Activated CD8-positive, alpha-beta T cell treated with anti-CD3 and anti-CD28 coated beads for 36 hours (primary cell): ENCODE measurements at regions not wholly inside any gene's neighbourhood (a gene's known extent, or its start where the extent isn't known, plus 50 kb on each side); places are given as distances from the start of the nearest gene placed in this dataset.

Experiments
- ATAC-seq: fragments of 200-7000 bp; cut with Tn5 transposase; one replicate; pipeline ENCODE4 v1.10.0; 2021; ENCODE audit warnings: mild to moderate bottlenecking, moderate library complexity
- CTCF ChIA-PET: fragments of 350-600 bp; sonication (Branson Sonifier 250); formaldehyde crosslinking; loops from one replicate; lab custom pipeline; 2021; ENCODE audit warnings: antibody characterized with exemption; lab: Charles Lee
- POLR2A ChIA-PET: fragments of 350-600 bp; sonication (Branson Sonifier 250); formaldehyde crosslinking; loops from one replicate; lab custom pipeline; 2021; ENCODE audit warnings: antibody characterized with exemption; lab: Charles Lee
- DNase-seq: peaks from one replicate; pipeline ENCODE4 v3.0.0-alpha.2; 2020
- H3K27ac Mint-ChIP-seq: one replicate; pipeline ENCODE4 v1.8.0; 2021; ENCODE audit warnings: mild to moderate bottlenecking, mixed read lengths
- H3K27me3 Mint-ChIP-seq: one replicate; pipeline ENCODE4 v1.8.0; 2021; ENCODE audit warnings: mixed read lengths
- H3K36me3 Mint-ChIP-seq: one replicate; pipeline ENCODE4 v1.8.0; 2021; ENCODE audit warnings: low read depth, mixed read lengths
- H3K4me1 Mint-ChIP-seq: one replicate; pipeline ENCODE4 v1.8.0; 2021; ENCODE audit warnings: low read depth, mixed read lengths
- H3K4me3 Mint-ChIP-seq: one replicate; pipeline ENCODE4 v1.8.0; 2021; ENCODE audit warnings: mild to moderate bottlenecking, moderate library complexity, mixed read lengths
- H3K9me3 Mint-ChIP-seq: one replicate; pipeline ENCODE4 v1.8.0; 2021; ENCODE audit warnings: mixed read lengths
- CTCF ChIP-seq: fragments of 200-600 bp; IDR thresholded peaks from one replicate; pipeline ENCODE4 v1.8.0; 2022; ENCODE audit warnings: antibody characterized with exemption, mild to moderate bottlenecking
- intact Hi-C: fragments of 100-400 bp; cut with micrococcal nuclease; formaldehyde crosslinking; loops from one replicate; pipeline ENCODE4 v1.10.0; 2022

GRCh38 chr15:39181056-39181747 is 399.7 kb upstream of the THBS1 start:
- POLR2A ChIA-PET = interaction anchor here (0.7 to 1.1 kb wide), 2 partner anchors 30 to 191 kb away, joined by 3 read pairs; no protein-coding TSS in a partner anchor
- H3K27ac Mint-ChIP-seq = no peak overlapping the region

GRCh38 chr15:39181940-39182339 is 398.9 kb upstream of the THBS1 start:
- Mint-ChIP-seq H3K4me3 (no peak overlapping the region), H3K4me1 (no peaks in the 10 kb centered on the region), H3K27ac (no peak overlapping the region), H3K27me3 (peaks cover 20% of the 10 kb centered on the region), H3K9me3 (no peaks in the 10 kb centered on the region), H3K36me3 (no peaks in the 10 kb centered on the region)
- DNase-seq (no peak), ATAC-seq (no peak)
- TF ChIP-seq CTCF = no peak
- POLR2A ChIA-PET = interaction anchor here (0.7 to 1.1 kb wide), 2 partner anchors 29 to 190 kb away, joined by 3 read pairs; no protein-coding TSS in a partner anchor
- CTCF ChIA-PET = no interaction called here
- intact Hi-C loops = no loop called here

More at GRCh38 chr15:39181056-39181747, 399.7 kb upstream of the THBS1 start:
- H3K4me3 Mint-ChIP-seq = no peak overlapping the region
- peaks cover 16% of the 10 kb centered on the region for H3K27me3 Mint-ChIP-seq
- ATAC-seq (no peak), DNase-seq (no peak)
- H3K9me3 Mint-ChIP-seq = no peaks in the 10 kb centered on the region
- H3K4me1 Mint-ChIP-seq = no peaks in the 10 kb centered on the region
- TF ChIP-seq CTCF = no peak
- no peaks in the 10 kb centered on the region for H3K36me3 Mint-ChIP-seq
- CTCF ChIA-PET = interaction anchor here (1.5 kb wide), 1 partner anchor 90 kb away, joined by 3 read pairs; no protein-coding TSS in a partner anchor
- intact Hi-C loops = no loop called here

GRCh38 chr15:39183164-39183881 is 397.6 kb upstream of the THBS1 start:
- Mint-ChIP-seq H3K4me3 (no peak overlapping the region), H3K4me1 (no peaks in the 10 kb centered on the region), H3K36me3 (no peaks in the 10 kb centered on the region), H3K27me3 (peaks cover 18% of the 10 kb centered on the region), H3K27ac (no peak overlapping the region), H3K9me3 (no peaks in the 10 kb centered on the region)
- TF ChIP-seq CTCF = no peak
- ATAC-seq (no peak), DNase-seq (no peak)
- intact Hi-C loops = no loop called here
- CTCF ChIA-PET = no interaction called here
- POLR2A ChIA-PET = no interaction called here

GRCh38 chr15:39184701-39185390 is 396.0 kb upstream of the THBS1 start:
- DNase-seq (no peak), ATAC-seq (no peak)
- no peak for TF ChIP-seq CTCF
- H3K4me1 Mint-ChIP-seq = no peaks in the 10 kb centered on the region
- no peaks in the 10 kb centered on the region for H3K36me3 Mint-ChIP-seq
- H3K27ac Mint-ChIP-seq = no peak overlapping the region
- peaks cover 16% of the 10 kb centered on the region for H3K27me3 Mint-ChIP-seq
- no peaks in the 10 kb centered on the region for H3K9me3 Mint-ChIP-seq
- H3K4me3 Mint-ChIP-seq = no peak overlapping the region
- POLR2A ChIA-PET = interaction anchor here (0.6 kb wide), 1 partner anchor 341 kb away, joined by 3 read pairs; no protein-coding TSS in a partner anchor
- CTCF ChIA-PET = no interaction called here
- intact Hi-C loops = no loop called here
